Kidney (tissue), 13 donors: ENCODE measurements at regions not wholly inside any gene's neighbourhood (a gene's known extent, or its start where the extent isn't known, plus 50 kb on each side); places are given as distances from the start of the nearest gene placed in this dataset.
"Not testable (repeated sequence)": the region's sequence is repeated elsewhere in the genome, so short reads cannot be mapped to it uniquely, and the experiment has no call there.

Experiments
- DNase-seq, 5 donors: peaks; one replicate each; pipeline ENCODE4 v3.0.0-alpha.2; 2013 to 2020
- FAIRE-seq: peaks from 2 replicates; lab custom pipeline; 2012; peaks lifted over from hg19 to GRCh38; lab: Jason Lieb, UNC
- H3K27ac ChIP-seq, 2 donors: one replicate each; pipeline ENCODE4 v1.7.0; 2013; ENCODE audit warnings: low read depth in 2 of 2, low read length in 2 of 2, inconsistent platforms in 1 of 2
- H3K27me3 ChIP-seq: one replicate; pipeline ENCODE4 v1.7.1; 2013; ENCODE audit warnings: low read length, inconsistent platforms; ENCODE audit not compliant: control insufficient read depth, insufficient read depth
- H3K36me3 ChIP-seq, 3 donors: one replicate each; pipeline versions ENCODE4 v1.7.0 to v1.7.1; 2013; ENCODE audit warnings: low read length in 3 of 3, control low read depth in 1 of 3, inconsistent platforms in 1 of 3; ENCODE audit not compliant: insufficient read depth in 3 of 3, control insufficient read depth in 2 of 3
- H3K4me1 ChIP-seq, 3 donors: one replicate each; pipeline versions ENCODE4 v1.7.0 to v1.7.1; 2013; ENCODE audit warnings: low read length in 3 of 3, inconsistent platforms in 1 of 3, low read depth in 1 of 3; ENCODE audit not compliant: control insufficient read depth in 2 of 3, insufficient read depth in 2 of 3
- H3K4me3 ChIP-seq, 3 donors: one replicate each; pipeline versions ENCODE4 v1.7.0 to v1.8.1; 2013; ENCODE audit warnings: low read length in 3 of 3, control low read depth in 1 of 3, inconsistent platforms in 1 of 3
- H3K9ac ChIP-seq, 3 donors: one replicate each; pipeline versions ENCODE4 v1.7.0 to v1.7.1; 2013; ENCODE audit warnings: low read length in 3 of 3, control low read depth in 1 of 3, inconsistent platforms in 1 of 3
- H3K9me3 ChIP-seq, 3 donors: one replicate each; pipeline versions ENCODE4 v1.7.0 to v1.7.1; 2013; ENCODE audit warnings: low read length in 3 of 3, control low read depth in 1 of 3, inconsistent platforms in 1 of 3; ENCODE audit not compliant: control insufficient read depth in 2 of 3, insufficient read depth in 1 of 3
- intact Hi-C: fragments of 100-400 bp; cut with DNase I; formaldehyde crosslinking; loops from one replicate; pipeline ENCODE4 v1.11.1; 2022
- TF ChIP-seq, protein P1 (sequence below): IDR thresholded peaks from 3 replicates; pipeline ENCODE4 v1.5.1; 2012; ENCODE audit warnings: mild to moderate bottlenecking, moderate library complexity, borderline replicate concordance; ENCODE audit not compliant: insufficient read depth; ENCODE audit errors: extremely low read depth
- donor health status: control.
- donor health status: control.
- donor health status: control.
- donor health status: control.
- donor health status: control.
- donor health status: DM: yes; HTN: yes; CAD: no.
- donor health status: Normal renal cell carcinoma (clear cell type).

DNA sequence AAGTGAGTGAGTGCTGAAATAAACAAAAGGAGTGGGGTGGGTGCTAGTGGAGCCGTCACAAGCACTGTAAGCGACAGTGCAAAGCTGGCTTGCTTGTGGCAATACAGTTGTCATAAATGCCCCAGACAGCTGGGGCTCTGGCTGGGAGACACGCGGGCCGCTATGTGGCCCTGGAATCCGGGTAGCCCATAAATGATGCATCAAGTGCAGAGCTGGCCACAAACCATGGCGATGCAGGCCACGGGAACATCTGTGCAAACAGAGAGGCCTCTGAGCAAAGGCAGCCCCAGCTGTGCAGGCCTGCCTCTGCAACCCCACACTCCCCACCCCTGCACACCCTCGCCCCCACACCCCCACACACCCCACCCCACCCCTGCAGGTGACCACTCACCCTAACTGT, 349.2 kb upstream of the ID2 start:
- FAIRE-seq = no peak
- TF ChIP-seq, protein P1, sequence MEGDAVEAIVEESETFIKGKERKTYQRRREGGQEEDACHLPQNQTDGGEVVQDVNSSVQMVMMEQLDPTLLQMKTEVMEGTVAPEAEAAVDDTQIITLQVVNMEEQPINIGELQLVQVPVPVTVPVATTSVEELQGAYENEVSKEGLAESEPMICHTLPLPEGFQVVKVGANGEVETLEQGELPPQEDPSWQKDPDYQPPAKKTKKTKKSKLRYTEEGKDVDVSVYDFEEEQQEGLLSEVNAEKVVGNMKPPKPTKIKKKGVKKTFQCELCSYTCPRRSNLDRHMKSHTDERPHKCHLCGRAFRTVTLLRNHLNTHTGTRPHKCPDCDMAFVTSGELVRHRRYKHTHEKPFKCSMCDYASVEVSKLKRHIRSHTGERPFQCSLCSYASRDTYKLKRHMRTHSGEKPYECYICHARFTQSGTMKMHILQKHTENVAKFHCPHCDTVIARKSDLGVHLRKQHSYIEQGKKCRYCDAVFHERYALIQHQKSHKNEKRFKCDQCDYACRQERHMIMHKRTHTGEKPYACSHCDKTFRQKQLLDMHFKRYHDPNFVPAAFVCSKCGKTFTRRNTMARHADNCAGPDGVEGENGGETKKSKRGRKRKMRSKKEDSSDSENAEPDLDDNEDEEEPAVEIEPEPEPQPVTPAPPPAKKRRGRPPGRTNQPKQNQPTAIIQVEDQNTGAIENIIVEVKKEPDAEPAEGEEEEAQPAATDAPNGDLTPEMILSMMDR = no peak
- H3K4me1 ChIP-seq = peaks cover 0 to 2% (median 0%) of the 10 kb centered on the region in 3 donors
- H3K27me3 ChIP-seq = no peaks in the 10 kb centered on the region
- no peaks in the 10 kb centered on the region for H3K36me3 ChIP-seq
- no peak for DNase-seq
- H3K4me3 ChIP-seq = no peak overlapping the region
- H3K9me3 ChIP-seq = no peaks in the 10 kb centered on the region
- no peak overlapping the region for H3K27ac ChIP-seq
- intact Hi-C loops = no loop called here
- no peak overlapping the region for H3K9ac ChIP-seq

DNA sequence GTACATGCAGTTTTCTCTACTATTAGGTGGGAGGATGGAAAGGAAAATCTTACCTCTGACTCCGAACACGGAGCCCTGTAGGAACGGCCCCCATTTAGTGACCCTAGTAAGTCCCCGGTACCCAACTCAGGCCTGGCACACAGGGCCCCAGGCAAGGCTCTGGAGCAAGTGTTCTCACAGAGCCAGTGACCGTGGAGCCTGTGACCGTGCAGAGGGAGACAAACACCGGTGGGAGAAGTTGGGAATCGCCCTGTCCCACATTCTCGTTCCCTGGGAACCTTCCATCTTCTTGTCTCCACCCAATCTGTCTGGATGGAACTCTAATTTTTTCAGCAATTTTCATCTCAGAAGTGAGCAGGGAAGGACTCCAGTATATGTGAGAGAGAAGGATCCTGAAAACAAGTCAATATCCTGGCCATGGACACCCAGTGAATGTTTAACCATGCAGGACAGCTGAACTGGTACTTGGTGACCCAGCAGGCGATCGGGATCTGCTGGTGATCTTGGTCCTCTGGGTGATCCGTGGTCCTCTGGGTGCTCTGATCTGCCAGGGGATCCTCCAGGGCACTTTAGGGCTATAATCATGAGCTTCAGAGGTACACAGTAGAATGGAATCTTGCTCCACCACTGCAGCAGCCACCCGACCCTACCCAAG, 348.6 kb upstream of the ID2 start:
- intact Hi-C loops = no loop called here
- H3K4me3 ChIP-seq = no peak overlapping the region
- DNase-seq (no peak), FAIRE-seq (no peak)
- no peaks in the 10 kb centered on the region for H3K9me3 ChIP-seq
- no peaks in the 10 kb centered on the region for H3K36me3 ChIP-seq
- H3K4me1 ChIP-seq = peaks cover 0 to 2% (median 0%) of the 10 kb centered on the region in 3 donors
- no peak overlapping the region for H3K27ac ChIP-seq
- H3K27me3 ChIP-seq = no peaks in the 10 kb centered on the region
- TF ChIP-seq, protein P1 = no peak
- no peak overlapping the region for H3K9ac ChIP-seq

DNA sequence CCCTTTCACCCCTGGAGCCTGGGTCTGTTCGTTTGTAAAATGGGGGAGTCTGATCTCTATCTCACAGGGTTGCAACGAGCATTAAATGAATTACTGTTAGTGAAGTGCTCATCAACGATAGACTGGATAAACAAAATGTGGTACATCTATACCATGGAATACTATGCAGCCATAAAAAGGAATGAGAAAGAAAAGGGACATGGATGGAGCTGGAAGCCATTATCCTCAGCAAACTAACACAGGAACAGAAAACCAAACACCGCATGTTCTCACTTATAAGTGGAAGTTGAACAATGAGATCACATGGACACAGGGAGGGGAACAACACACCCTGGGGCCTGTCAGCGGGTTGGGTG, 348.0 kb upstream of the ID2 start:
- H3K9ac ChIP-seq, H3K4me3 ChIP-seq, intact Hi-C loops, DNase-seq, H3K27ac ChIP-seq, H3K36me3 ChIP-seq, H3K9me3 ChIP-seq, FAIRE-seq, H3K4me1 ChIP-seq, H3K27me3 ChIP-seq: not testable (repeated sequence)

DNA sequence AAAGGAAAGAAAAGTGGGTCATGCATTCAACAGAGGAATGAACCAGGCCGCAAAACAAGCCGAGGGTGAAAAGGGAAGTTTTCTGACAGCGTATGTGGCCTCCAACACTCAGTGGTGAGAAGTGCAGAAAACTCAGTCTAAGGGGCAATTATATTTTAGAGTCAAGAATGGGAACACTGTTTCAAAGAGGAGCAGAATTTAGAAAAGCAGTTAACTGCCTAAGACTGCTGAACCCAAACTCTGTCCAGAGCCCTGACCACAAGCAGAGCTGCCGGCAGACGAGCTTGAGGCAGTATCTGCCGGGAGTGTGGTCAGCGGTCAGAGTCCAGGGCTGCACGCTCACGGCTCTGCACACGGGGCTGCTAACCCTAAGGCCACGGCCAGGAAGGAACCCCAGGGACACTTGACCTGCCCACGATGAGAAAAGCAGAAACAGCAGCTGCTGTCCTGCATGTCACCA, 347.0 kb upstream of the ID2 start:
- intact Hi-C loops = no loop called here
- no peak overlapping the region for H3K9ac ChIP-seq
- TF ChIP-seq, protein P1 = no peak
- peaks cover 0 to 2% (median 0%) of the 10 kb centered on the region in 3 donors for H3K4me1 ChIP-seq
- H3K4me3 ChIP-seq = no peak overlapping the region
- no peaks in the 10 kb centered on the region for H3K27me3 ChIP-seq
- peak in 1 of 5 donors; percentile 59 for DNase-seq
- H3K36me3 ChIP-seq = no peaks in the 10 kb centered on the region
- FAIRE-seq = no peak
- no peak overlapping the region for H3K27ac ChIP-seq
- no peaks in the 10 kb centered on the region for H3K9me3 ChIP-seq
